Osteoblast (primary cell): ENCODE measurements at regions not wholly inside any gene's neighbourhood (a gene's known extent, or its start where the extent isn't known, plus 50 kb on each side); places are given as distances from the start of the nearest gene placed in this dataset.

Experiments
- DNase-seq: peaks from one replicate; pipeline ENCODE4 v3.0.0; 2011; ENCODE audit warnings: low spot score, mixed read lengths; ENCODE audit not compliant: insufficient read length; ENCODE audit errors: missing footprints
- H2AFZ ChIP-seq: 2 replicates; pipeline ENCODE4 v1.6.0; 2011; ENCODE audit warnings: mild to moderate bottlenecking, low read length
- H3K27ac ChIP-seq: 2 replicates; pipeline ENCODE4 v1.5.1; 2011; ENCODE audit warnings: mild to moderate bottlenecking, low read depth, low read length, moderate library complexity
- H3K27me3 ChIP-seq: 2 replicates; pipeline ENCODE4 v1.6.0; 2012; ENCODE audit warnings: mild to moderate bottlenecking, control low read depth, inconsistent platforms, low read length, moderate library complexity; ENCODE audit not compliant: insufficient read depth
- H3K36me3 ChIP-seq: 2 replicates; pipeline ENCODE4 v1.5.1; 2011; ENCODE audit warnings: mild to moderate bottlenecking, low read length, control low read depth, moderate library complexity; ENCODE audit not compliant: insufficient read depth
- H3K4me1 ChIP-seq: 2 replicates; pipeline ENCODE4 v1.5.1; 2011; ENCODE audit warnings: mild to moderate bottlenecking, low read length, control low read depth, moderate library complexity; ENCODE audit not compliant: insufficient read depth
- H3K4me2 ChIP-seq: 2 replicates; pipeline ENCODE4 v1.6.0; 2011; ENCODE audit warnings: mild to moderate bottlenecking, low read length; ENCODE audit not compliant: insufficient read depth
- H3K4me3 ChIP-seq: fragments of 200-600 bp; sonication (generic); 3 replicates; pipeline ENCODE4 v1.5.1; 2012; ENCODE audit warnings: mild to moderate bottlenecking, low read length, inconsistent platforms; ENCODE audit not compliant: insufficient read depth
- H3K79me2 ChIP-seq: 2 replicates; pipeline ENCODE4 v1.6.0; 2012; ENCODE audit warnings: mild to moderate bottlenecking, low read length, control low read depth, inconsistent platforms; ENCODE audit not compliant: insufficient read depth
- H3K9me3 ChIP-seq: 2 replicates; pipeline ENCODE4 v1.5.1; 2011; ENCODE audit warnings: low read depth, low read length, control low read depth
- H4K20me1 ChIP-seq: 2 replicates; pipeline ENCODE4 v1.6.0; 2012; ENCODE audit warnings: mild to moderate bottlenecking, low read length, control low read depth; ENCODE audit not compliant: insufficient read depth
- TF ChIP-seq, protein P1 (sequence below): IDR thresholded peaks from 2 replicates; pipeline ENCODE4 v1.5.1; 2011; ENCODE audit warnings: mild to moderate bottlenecking, low read depth, low read length, moderate library complexity; ENCODE audit errors: extremely low read depth

DNA sequence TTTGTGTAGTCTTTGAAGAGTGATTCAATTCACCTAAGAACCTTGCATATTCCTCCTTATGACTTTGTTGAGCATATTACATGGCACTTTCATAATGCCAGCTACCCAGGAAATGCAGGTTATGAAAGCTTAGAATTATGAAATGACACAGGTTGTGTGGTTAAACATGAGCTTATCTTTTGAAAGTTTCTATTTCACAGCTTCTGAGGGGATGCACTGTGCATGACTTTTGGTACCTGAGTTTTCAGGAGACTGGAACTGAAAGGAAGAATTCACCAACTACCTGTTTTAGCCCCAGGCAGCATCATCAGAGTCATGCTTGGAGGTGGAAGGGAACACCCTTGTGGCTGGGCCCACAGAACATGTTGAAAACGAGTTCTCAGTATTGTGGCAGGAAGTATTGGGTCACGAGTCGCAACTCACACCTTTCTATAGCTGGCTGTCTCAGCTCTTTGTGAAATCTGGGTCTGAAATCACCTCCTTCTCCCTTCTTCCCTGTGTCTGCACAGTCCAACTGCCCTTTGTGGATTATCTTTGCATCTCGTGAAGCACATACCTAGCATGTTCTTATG is 228.2 kb downstream of the PTEN start:
- Histone ChIP-seq H3K27ac (no peak overlapping the region), H2AFZ (no peak overlapping the region), H3K4me2 (no peak overlapping the region), H3K79me2 (no peaks in the 10 kb centered on the region), H3K4me3 (no peak overlapping the region), H3K27me3 (peaks cover 4% of the 10 kb centered on the region), H4K20me1 (no peaks in the 10 kb centered on the region), H3K9me3 (no peaks in the 10 kb centered on the region), H3K36me3 (no peaks in the 10 kb centered on the region), H3K4me1 (peaks cover 11% of the 10 kb centered on the region)
- DNase-seq: no peak
- TF ChIP-seq, protein P1, sequence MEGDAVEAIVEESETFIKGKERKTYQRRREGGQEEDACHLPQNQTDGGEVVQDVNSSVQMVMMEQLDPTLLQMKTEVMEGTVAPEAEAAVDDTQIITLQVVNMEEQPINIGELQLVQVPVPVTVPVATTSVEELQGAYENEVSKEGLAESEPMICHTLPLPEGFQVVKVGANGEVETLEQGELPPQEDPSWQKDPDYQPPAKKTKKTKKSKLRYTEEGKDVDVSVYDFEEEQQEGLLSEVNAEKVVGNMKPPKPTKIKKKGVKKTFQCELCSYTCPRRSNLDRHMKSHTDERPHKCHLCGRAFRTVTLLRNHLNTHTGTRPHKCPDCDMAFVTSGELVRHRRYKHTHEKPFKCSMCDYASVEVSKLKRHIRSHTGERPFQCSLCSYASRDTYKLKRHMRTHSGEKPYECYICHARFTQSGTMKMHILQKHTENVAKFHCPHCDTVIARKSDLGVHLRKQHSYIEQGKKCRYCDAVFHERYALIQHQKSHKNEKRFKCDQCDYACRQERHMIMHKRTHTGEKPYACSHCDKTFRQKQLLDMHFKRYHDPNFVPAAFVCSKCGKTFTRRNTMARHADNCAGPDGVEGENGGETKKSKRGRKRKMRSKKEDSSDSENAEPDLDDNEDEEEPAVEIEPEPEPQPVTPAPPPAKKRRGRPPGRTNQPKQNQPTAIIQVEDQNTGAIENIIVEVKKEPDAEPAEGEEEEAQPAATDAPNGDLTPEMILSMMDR: no peak

DNA sequence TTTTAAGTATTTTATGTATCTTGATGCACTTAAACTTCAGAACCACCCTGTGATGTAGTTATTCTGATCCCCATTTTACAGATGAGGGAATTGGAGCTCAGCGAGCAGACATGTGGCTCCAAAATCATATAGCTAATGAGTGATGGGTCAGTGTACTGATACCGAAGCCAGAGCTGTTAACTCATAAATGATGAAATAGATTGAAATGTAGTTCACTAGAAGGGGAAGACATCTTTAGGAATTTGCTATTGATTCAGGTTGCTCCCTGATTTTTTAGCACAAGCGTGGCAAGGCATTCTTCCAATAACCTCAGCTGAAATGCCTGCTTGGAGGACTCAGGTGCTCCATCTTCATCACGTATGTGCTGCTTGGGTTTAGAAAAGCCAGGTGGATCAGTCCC is 228.8 kb downstream of the PTEN start:
- H3K4me3 ChIP-seq: no peak overlapping the region
- H2AFZ ChIP-seq: no peak overlapping the region
- TF ChIP-seq, protein P1: no peak
- H3K36me3 ChIP-seq: no peaks in the 10 kb centered on the region
- H3K27me3 ChIP-seq: peaks cover 4% of the 10 kb centered on the region
- DNase-seq: no peak
- H3K79me2 ChIP-seq: no peaks in the 10 kb centered on the region
- no peak overlapping the region for H3K4me2 ChIP-seq
- peaks cover 11% of the 10 kb centered on the region for H3K4me1 ChIP-seq
- no peaks in the 10 kb centered on the region for H3K9me3 ChIP-seq
- no peak overlapping the region for H3K27ac ChIP-seq
- H4K20me1 ChIP-seq: no peaks in the 10 kb centered on the region

DNA sequence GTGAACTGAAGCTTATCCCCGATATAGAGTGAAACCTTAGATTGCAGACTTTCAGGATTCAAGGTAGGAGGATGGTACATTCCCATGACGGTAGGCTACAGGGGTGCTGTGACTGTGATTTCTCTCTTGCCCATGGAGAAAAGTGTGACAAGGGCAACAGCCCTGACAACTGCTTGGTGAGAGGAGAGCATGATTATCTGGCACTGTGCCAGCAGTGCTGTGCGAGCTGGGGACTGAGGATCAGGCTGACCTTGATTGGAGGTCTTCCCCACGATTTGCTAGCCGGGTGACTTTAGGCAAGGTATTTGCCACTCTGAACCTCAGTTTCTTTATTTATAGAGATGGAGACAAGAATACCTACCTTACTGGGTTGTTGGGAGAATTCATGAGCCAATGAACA is 229.5 kb downstream of the PTEN start:
- Histone ChIP-seq H3K4me2 (no peak overlapping the region), H3K27me3 (peaks cover 4% of the 10 kb centered on the region), H3K9me3 (no peaks in the 10 kb centered on the region), H3K4me1 (peaks cover 11% of the 10 kb centered on the region), H3K36me3 (no peaks in the 10 kb centered on the region), H3K4me3 (no peak overlapping the region), H3K27ac (no peak overlapping the region), H4K20me1 (no peaks in the 10 kb centered on the region), H3K79me2 (no peaks in the 10 kb centered on the region), H2AFZ (no peak overlapping the region)
- TF ChIP-seq, protein P1: no peak
- no peak for DNase-seq

DNA sequence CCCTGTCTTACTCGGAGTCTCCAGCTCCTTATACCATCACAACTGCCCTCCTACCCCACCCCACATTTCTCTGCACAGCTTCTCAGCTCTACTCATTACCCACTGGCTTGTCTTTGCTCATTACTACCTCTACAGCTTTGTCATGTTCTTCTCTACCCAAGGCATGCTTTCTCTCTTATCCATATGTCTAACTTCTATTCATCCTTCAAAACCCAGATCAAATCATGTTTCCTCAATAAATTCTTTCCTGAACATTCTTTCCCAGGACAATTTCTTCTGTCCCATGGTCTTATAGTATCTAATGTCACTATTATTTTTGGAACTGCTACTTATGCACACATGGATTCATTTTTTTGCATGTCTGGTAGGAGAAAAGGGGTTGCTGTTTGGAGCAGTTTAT is 231.4 kb downstream of the PTEN start:
- DNase-seq: no peak
- Histone ChIP-seq H3K79me2 (no peaks in the 10 kb centered on the region), H3K4me3 (no peak overlapping the region), H3K27me3 (peaks cover 3% of the 10 kb centered on the region), H3K27ac (no peak overlapping the region), H3K36me3 (no peaks in the 10 kb centered on the region), H3K4me1 (peaks cover 11% of the 10 kb centered on the region), H3K4me2 (no peak overlapping the region), H3K9me3 (no peaks in the 10 kb centered on the region), H4K20me1 (no peaks in the 10 kb centered on the region), H2AFZ (no peak overlapping the region)
- TF ChIP-seq, protein P1: no peak
